HG02763 (cell line): ENCODE measurements at regions not wholly inside any gene's neighbourhood (a gene's known extent, or its start where the extent isn't known, plus 50 kb on each side); places are given as distances from the start of the nearest gene placed in this dataset.
"Not testable (repeated sequence)": the region's sequence is repeated elsewhere in the genome, so short reads cannot be mapped to it uniquely, and the experiment has no call there.

ENCODE experiments used
- ATAC-seq: cut with Tn5 transposase; IDR thresholded peaks from one replicate; pipeline ENCODE4 v1.9.1; 2021; ENCODE audit warnings: mild to moderate bottlenecking, moderate library complexity; ENCODE audit not compliant: unreplicated experiment

DNA sequence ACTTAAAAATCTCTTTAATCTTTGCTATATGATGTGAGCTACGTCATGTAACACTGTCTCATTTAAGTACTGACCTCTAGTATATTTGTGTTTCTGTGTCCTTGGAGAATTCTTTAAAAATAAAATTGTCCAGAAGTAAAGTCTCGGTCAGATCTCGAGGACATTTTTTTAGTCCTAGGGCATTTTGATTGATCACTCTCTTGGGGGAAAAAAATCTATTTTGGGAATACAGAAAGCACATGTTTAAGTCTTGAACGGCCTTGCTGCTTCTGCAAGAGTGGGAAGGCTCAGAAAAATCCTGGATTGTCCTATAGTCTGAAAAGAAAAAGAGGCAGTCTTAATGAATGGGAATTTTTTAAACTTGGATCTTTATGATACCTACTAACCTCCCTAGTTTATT lies 234.3 kb downstream of the UTRN start:
- no peak for ATAC-seq

DNA sequence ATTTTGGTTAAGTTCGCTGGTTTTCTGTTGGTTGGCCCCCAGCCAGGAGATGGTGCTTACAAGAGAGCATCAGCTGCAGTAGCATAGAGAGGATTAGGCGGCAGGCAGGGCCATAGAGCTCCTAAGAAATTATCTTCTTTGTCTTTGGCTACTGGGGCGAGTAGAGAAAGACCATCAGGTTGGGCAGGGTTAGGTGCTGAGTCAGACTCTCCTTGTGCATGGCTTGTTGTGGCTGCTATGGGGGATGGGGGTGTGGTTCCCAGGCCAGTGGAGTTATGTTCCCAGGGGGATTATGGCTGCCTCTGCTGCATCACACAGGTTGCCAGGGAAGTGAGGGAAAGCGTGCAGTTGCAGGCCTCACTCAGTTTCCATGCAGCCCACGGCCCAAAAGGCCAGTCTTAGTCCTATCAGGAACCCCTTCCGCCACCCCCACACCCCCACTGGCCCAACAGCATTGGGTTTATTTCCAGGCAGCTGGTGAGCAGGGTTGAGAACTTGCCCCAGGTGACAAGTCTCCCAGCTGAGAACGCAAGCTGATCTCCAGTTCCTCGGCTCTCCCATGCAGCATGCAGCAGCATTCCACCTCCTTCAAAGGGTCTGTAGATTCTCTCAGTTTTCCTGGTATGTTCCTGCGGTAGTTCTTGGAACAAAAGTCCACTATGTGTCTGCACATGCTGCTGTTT lies 243.7 kb downstream of the UTRN start:
- no peak for ATAC-seq

DNA sequence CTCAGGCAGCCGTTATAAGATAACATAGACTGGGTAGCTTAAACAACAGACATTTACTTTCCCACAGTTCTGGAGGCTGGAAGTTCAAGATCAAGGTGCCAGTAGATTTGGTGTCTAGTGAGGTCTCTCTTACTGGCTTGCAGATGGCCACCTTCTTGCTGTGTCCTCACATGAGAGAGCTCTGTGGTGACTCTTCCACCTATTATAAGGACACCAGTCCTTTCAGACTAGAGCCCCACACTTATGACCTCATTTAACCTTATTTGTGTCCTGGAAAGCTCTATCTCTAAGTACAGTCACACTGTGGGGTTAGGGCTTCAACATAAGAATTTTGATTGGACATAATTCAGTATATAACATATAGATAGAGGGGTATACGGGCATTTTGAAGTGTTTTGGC lies 245.0 kb downstream of the UTRN start:
- ATAC-seq: no peak

DNA sequence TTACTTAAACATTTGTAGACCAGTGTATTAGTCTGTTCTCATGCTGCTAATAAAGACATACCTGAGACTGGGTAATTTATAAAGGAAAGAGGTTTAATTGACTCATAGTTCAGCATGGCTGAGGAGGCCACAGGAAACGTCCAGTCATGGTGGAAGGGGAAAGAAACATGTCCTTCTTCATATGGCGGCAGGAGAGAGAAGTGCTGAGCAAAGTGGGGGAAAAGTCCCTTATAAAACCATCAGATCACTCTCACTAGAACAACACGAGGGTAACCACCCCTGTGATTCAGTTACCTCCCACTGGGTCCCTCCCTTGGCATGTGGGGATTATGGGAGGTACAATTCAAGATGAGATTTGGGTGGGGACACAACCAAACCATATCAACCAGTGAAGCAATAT lies 247.1 kb downstream of the UTRN start:
- ATAC-seq: not testable (repeated sequence)

DNA sequence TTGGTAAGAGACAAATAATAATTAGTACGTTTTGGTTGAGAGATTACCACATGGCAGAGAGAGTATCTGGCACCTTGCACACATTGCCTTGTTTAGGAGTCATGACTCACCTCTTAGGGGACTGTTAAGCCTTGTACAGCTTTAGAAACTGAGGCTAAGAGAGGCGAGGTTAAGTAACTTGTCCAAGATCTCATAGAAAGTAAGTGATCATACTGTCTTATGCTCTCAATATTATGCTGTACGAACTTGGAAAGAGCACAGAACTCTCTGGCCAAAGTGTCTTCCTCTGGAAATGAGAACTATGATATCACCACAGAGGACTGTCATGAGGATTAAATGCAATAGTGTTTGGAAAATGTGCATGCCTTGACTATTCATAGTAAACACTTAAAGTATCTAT lies 249.0 kb downstream of the UTRN start:
- ATAC-seq: no peak

DNA sequence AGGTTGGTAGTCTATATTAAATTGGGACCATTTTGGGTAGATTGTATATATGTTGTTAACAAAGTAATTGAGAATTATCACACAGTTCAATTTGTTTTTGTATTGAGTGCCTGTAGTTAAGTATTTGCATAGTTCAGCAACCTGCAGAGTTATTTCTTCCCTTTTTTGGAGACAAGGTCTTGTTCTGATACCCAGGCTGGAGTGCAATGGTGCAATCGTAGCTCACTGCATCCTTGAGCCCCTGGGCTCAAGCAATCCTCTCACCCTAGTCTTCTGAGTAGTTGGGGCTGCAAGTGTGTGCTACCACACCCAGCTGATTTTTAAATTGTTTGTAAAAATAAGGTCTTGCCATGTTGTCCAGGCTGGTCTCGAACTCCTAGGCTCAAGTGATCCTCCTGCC lies 250.5 kb downstream of the UTRN start:
- no peak for ATAC-seq

DNA sequence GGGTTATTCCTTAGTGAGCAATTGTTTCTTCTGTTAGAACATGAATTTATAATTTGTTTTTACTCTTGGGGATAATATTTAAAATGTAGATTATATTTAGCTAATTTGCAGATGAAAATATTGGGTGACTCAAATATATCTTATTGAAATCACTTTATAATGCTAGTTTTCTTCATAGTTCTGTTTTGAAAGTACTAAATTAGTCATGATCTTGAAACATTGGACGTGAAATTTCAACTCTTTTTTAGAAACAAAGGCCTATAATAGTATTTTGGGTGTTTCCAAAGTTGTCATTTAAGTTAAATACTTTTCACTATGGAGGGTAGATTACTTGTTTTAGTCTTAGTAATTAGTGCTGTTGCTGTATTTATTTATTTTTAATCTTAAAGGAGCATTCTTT lies 250.9 kb downstream of the UTRN start:
- ATAC-seq: no peak

DNA sequence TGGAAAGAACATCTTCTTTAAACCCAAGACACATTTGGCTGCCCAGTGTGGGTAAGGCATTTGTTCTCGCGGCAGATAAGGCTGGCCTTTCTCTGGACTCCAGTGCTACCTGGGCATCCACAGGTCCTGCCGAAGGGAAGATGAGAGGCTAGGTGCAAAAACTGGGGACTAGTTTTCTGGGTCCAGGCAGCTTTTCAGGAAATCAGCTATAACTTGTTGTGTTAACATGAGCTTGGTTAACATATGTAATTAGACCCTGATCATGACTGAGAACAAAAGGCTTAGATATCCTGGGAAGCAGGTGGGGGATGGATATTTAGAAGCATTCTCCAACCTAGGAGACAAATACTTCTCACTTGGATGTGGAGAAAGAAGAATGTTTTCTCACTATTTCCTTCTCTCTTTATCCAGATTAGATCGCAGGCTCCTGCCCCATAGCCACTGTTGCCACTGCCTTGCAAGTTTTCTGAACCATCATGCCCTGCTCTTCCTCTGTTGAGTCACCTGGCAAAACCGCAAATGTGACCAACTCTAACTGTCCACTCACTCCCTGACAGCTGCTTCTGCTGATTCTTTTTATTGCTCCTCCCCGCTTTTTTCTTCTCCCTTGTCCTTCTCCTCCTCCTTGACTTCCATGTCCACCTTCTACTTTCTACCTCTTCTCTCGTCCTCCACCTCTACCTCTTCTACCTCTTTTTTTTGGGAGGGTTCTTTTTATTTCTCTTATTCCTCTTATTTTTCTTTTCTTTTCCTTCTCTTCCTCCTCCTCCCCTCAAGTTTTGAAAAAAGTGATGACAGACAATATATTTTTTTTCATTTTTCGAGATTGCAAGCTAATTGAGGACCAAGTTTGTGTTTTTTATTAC lies 258.1 kb downstream of the UTRN start:
- ATAC-seq: no peak

DNA sequence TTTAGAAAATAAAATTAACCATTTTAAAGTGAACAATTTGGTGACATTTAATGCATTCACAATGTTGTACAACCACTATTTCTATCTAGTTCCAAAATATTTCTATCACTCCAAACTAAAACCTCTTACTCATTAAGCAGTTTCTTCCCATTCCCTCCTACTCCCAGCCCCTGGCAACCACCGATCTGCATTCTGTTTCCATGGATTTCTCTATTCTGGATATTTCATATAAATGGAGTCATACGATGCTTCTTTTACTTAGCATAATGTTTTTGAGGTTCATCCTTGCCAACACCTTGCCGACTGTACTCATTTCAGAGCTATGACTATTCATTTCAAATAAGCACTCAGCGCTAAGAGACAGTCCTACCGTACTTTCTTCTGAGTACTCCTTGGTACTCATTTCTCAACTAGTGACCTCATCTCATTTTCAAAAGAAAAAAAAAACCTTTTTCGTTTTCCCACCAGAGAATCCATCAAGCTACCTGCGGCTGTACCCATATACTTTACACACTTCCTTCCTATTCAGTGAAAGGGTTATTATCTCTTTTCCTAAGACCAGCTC lies 259.2 kb downstream of the UTRN start:
- ATAC-seq: no peak

DNA sequence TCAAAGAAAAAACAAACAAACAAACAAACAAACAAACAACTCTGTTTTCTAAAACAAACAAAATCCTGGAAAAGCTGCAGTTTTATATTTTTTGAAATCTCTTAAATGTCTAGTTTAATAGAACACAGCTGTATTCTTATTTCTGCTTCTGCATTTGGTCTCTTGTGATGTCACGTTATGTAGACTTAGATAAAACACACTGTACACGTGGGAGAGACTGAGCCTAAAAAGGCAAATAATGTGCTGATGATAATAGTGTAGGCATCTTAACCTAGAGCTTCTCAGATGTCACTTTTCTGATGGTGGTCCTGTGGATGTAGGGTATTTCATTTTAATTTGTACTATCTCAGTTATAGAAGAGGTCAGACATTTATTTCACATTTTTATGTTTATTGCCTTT lies 261.7 kb downstream of the UTRN start:
- no peak for ATAC-seq

DNA sequence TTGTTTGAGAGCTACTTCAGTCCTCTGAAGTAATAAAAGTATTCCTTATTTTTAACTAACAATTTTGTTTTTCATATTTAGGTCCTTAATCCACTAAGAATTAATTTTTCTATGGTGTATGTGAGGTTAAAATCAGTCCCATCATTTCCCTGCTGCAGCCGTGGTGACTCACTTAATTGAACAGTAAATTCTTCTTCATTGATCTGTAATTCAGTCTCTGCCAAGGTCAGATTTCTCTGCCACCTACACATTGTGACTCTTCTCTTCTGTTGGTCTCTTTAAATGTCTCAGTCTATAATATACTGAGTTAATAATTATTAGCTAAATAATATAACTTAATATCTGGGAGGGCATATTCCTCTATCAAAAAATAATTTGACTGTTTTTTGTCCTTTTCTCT lies 262.3 kb downstream of the UTRN start:
- ATAC-seq: no peak

DNA sequence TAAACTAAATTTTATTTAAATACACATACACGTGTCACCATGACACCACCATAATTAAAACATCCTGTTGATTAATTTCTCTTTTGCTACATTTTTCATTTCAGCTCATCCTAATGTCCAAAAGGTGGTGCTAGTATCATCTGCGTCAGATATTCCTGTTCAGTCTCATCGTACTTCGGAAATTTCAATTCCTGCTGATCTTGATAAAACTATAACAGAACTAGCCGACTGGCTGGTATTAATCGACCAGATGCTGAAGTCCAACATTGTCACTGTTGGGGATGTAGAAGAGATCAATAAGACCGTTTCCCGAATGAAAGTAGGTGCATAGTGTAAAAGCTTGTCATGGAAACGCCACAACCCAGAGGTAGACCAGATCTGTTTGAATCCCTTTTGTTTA lies 263.4 kb downstream of the UTRN start:
- no peak for ATAC-seq

DNA sequence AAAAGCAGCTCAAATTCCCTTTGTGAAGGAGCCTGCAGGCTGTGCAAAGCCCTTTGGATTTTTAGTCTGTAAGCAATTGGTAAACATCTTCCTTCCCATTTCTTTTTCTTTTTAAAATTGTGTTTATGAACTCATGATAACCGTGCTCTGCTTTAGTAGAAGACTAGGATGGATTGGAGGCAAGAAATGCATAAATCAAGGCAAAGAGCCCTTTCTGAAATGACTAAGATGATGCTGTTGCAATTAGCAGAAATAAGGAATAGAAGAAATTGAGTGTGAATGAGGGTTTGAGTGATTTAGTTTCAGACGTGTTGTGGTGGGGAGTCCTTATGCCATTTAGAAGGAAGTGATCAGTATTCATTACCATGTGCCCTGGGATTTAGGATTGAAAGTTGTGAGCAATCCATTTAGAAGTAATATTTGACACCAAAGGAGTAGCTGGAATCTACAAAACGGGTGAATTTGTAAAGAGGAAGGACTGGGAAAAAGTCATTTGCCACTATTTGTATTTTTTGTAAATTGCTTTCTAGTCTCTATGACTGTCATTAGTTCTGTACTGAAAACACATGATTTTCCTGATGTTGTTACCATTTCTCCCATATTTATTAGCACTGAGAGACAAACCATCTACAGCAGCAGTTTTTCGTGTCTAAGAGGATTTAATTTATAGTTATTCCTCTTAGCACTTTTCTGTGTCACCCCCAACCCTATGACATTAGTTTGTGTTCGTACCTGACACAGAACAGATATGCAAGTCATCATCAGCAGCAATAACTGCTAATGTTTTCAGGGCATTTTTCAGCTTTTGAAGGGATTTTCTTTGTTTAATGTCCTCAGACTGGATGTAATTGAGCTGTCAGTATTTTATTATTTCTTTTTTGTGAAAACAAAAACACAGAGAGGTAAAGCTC lies 265.0 kb downstream of the UTRN start:
- no peak for ATAC-seq

DNA sequence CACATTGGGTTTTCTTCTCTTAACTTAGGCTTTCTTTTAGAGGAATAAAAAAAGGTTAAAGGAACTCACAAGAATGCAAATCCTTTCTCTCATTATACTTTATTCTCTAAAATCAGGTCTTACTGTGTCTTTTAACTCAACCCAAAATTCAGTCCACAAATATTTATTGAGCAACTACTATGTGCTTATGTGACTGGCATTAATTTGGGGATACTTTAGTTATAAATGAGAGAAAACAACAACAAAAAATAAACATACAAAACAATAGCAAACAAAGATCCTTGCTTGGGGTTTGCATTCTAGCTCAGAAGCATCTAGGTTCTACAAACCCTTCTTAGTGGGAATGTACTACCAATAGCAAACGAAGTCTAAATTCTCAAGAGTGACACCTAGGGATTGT lies 266.2 kb downstream of the UTRN start:
- ATAC-seq: no peak

DNA sequence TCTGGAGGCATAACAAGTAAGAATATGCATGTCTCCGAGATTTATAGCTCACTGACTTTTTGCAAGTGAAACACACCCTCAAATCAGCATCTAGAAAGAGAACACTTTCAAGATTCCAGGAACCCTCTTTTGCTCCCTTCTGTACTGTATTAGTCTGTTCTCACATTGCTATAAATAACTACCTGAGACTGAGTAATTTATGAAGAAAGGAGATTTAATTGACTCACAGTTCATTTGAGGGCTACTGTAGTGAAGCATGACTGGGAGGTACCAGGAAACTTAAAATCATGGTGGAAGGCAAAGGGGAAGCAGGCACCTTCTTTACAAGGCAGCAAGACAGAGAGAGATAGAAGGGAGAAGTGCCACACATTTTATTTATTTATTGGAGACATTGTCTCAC lies 269.9 kb downstream of the UTRN start:
- ATAC-seq: no peak

DNA sequence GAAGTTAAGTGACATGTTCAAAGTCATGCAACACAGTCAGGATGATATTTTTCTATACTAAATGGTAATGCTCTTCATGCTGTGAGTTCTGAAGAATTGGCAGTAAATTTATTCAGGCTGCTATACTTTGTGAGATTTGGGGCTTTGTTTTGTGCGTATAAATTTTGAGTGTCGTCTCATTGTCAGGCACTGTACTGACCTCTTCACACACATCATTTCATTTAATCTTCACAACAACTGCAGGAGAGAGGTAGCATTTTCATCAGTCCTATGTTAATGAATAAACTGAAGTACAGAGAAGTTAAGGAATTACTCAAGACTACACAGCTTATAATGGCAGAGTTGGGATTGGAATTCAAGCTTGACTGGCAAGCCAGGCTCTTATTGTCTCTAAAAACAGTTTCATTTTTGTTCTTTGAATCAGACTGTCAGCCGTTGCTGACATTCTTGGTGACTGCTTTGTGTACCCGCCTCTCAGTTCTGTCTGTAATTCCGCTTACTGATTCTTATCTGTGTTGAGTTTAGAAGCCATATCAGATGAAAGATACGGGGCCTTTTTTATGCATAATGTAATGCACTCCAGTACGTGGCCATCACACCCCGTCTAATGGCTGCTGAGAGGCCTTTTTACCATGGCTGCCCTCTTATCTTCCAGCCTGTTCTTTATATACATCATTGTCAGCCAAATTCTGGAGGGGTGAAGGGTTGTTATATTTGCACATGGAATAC lies 274.9 kb downstream of the UTRN start:
- ATAC-seq: no peak

DNA sequence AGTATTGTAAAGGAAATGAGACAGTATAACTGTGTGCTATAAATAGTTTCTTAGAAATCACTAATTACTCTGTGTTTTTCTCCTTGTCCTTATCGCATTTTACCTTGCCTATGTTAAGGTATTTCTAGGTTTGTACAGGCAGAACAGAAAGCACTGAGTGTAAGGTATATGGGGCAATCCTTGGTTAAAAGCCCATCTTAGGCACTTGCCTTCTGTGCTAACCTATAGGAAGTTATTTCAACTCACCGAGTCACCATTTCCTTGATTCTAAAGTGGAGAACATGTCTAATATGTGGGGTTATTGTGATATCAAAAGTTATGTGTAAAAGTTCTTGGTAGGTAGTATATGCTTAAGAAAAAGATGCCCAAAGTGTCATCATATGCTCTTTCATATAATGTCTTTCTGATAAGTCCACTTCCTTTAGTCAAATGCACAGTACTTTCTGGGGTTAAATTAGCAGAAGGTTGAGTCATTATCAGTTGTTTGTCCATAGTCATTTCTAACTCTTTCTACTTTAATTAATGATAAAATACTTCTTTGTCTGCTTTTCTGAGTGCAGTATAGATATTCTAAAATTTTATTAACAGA lies 276.4 kb downstream of the UTRN start:
- ATAC-seq: no peak

DNA sequence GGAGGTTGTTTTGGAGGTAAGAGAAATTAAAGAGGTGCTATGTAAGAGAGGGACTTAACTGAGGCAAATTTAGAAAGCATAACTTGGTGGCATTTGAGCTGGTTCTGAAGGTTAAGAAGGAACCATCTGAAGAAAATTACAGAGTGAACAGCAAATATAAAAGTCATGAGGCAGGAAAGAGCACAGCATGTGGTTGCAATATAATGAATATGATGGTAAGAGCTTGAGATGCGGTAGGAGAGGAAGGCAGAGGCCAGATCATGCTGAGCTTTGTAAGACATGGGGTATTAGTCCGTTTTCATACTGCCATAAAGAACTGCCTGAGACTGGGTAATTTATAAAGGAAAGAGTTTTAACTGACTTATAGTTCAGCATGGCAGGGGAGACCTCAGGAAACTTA lies 279.1 kb downstream of the UTRN start:
- ATAC-seq: no peak

DNA sequence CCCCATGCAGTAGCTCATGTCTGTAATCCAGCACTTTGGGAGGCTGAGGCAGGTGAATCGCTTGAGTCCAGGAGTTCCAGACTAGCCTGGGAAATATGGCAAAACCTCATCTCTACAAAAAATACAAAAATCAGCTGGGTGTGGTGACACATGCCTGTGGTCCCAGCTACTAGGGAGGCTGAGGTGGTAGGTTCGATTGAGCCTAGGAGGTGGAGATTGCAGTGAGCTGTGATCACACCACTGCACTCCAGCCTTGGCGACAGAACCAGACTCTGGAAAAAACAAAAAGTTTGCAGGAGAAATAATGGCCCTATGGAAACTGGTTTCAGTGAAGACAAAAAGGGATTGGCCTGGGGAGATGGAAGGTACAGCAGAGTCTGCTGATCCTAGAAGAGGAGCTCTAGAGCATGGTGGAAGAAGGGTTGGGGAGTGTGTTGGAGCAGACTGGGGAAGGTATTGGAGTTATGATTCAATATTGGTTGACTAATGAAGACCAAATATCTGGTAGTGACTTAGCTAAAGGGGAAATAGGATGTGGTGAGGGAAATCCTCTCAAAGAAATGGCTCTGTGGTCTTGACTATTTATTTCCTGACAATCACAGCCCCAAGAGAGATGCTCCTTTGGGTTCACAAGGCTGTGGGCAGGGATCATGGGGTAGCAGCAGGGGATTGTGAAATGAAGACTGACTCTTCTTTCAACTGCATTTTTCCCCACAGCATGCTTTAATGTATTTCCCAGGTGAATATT lies 281.9 kb downstream of the UTRN start:
- ATAC-seq: no peak
